MM.1S (cell line): ENCODE measurements at regions not wholly inside any gene's neighbourhood (a gene's known extent, or its start where the extent isn't known, plus 50 kb on each side); places are given as distances from the start of the nearest gene placed in this dataset.

Experiments used
- DNase-seq: peaks from one replicate; pipeline ENCODE4 v3.0.0-alpha.2; 2015
- H2AFZ ChIP-seq: fragments of 300-600 bp; sonication (generic); 2 replicates; pipeline ENCODE4 v1.6.0; 2016; ENCODE audit warnings: antibody characterized with exemption, low read length
- H3F3A ChIP-seq: fragments of 300-600 bp; sonication (generic); 2 replicates; pipeline ENCODE4 v1.6.1; 2016; ENCODE audit warnings: mild to moderate bottlenecking, antibody characterized with exemption, low read length, moderate library complexity, mixed read lengths; ENCODE audit not compliant: insufficient read depth
- H3K27ac ChIP-seq: fragments of 300-600 bp; sonication (generic); 2 replicates; pipeline ENCODE4 v1.5.1; 2016; ENCODE audit warnings: mild to moderate bottlenecking, low read length
- H3K27me3 ChIP-seq: fragments of 300-600 bp; sonication (generic); replicated peaks from 2 replicates; pipeline ENCODE4 v1.6.0; 2016; ENCODE audit warnings: low read length; ENCODE audit not compliant: insufficient read depth
- H3K36me3 ChIP-seq: fragments of 300-600 bp; sonication (generic); replicated peaks from 2 replicates; pipeline ENCODE4 v1.6.1; 2016; ENCODE audit warnings: mild to moderate bottlenecking, low read length, mixed read lengths; ENCODE audit not compliant: insufficient read depth
- H3K4me1 ChIP-seq: fragments of 300-600 bp; sonication (generic); 2 replicates; pipeline ENCODE4 v1.6.1; 2016; ENCODE audit warnings: low read length, mixed read lengths
- H3K4me2 ChIP-seq: fragments of 300-600 bp; sonication (generic); 2 replicates; pipeline ENCODE4 v1.6.0; 2016; ENCODE audit warnings: low read depth, low read length
- H3K4me3 ChIP-seq: fragments of 300-600 bp; sonication (generic); 2 replicates; pipeline ENCODE4 v1.5.1; 2016; ENCODE audit warnings: low read length, mixed read lengths
- H3K79me2 ChIP-seq: fragments of 300-600 bp; sonication (generic); 2 replicates; pipeline ENCODE4 v1.6.1; 2016; ENCODE audit warnings: mixed run types, low read length, mixed read lengths
- H3K9ac ChIP-seq: fragments of 300-600 bp; sonication (generic); 2 replicates; pipeline ENCODE4 v1.6.1; 2016; ENCODE audit warnings: low read length, mixed read lengths
- H3K9me2 ChIP-seq: fragments of 300-600 bp; sonication (generic); replicated peaks from 2 replicates; pipeline ENCODE4 v1.6.1; 2016; ENCODE audit warnings: mild to moderate bottlenecking, low read length, mixed read lengths; ENCODE audit not compliant: insufficient read depth
- H3K9me3 ChIP-seq: fragments of 300-600 bp; sonication (generic); replicated peaks from 2 replicates; pipeline ENCODE4 v1.6.1; 2016; ENCODE audit warnings: mild to moderate bottlenecking, low read length, mixed read lengths; ENCODE audit not compliant: insufficient read depth
- H4K20me1 ChIP-seq: fragments of 300-600 bp; sonication (generic); 2 replicates; pipeline ENCODE4 v1.6.1; 2016; ENCODE audit warnings: mild to moderate bottlenecking, low read length, moderate library complexity, mixed read lengths; ENCODE audit not compliant: insufficient read depth
- EZH2 ChIP-seq: fragments of 300-600 bp; sonication (generic); optimal IDR thresholded peaks from 2 replicates; pipeline ENCODE3; 2017; ENCODE audit warnings: low read depth, mild to moderate bottlenecking, antibody characterized with exemption, low read length, mixed read lengths
- EZH2phosphoT487 ChIP-seq: fragments of 300-600 bp; sonication (generic); IDR thresholded peaks from 2 replicates; pipeline ENCODE4 v1.6.1; 2018; ENCODE audit warnings: antibody characterized with exemption, low read length
- TF ChIP-seq, protein P1 (sequence below): fragments of 300-600 bp; sonication (generic); IDR thresholded peaks from 2 replicates; pipeline ENCODE4 v1.5.1; 2016; ENCODE audit warnings: antibody characterized with exemption, low read length, mixed read lengths

DNA sequence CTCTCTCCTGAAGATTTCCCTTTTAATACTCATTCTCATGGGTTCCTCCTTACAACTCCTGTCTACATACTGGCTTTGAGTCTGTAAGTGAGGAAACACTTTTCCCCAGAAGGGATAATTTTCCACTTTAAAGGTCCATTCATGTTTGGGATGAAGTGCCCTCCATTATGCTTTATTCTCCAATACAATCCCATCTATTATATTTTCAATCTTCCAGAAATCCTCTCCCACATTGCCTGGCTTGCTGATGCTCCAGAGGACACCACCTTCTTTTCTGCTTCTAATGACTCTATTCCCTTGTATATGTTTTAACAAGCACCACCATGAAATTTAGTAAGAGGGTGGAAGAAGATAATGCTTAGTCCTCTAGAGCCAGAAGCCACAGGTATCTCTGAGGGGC lies 92.7 kb upstream of the NBEA start:
- Histone ChIP-seq H3K79me2 (no peaks in the 10 kb centered on the region), H3K36me3 (no peaks in the 10 kb centered on the region), H3K4me3 (no peak overlapping the region), H4K20me1 (no peaks in the 10 kb centered on the region), H3K4me1 (no peaks in the 10 kb centered on the region), H3K9me2 (no peaks in the 10 kb centered on the region), H3F3A (no peaks in the 10 kb centered on the region), H3K9me3 (no peaks in the 10 kb centered on the region), H3K9ac (no peak overlapping the region), H3K27ac (no peak overlapping the region), H3K27me3 (no peaks in the 10 kb centered on the region), H2AFZ (no peak overlapping the region), H3K4me2 (no peak overlapping the region)
- TF ChIP-seq, protein P1, sequence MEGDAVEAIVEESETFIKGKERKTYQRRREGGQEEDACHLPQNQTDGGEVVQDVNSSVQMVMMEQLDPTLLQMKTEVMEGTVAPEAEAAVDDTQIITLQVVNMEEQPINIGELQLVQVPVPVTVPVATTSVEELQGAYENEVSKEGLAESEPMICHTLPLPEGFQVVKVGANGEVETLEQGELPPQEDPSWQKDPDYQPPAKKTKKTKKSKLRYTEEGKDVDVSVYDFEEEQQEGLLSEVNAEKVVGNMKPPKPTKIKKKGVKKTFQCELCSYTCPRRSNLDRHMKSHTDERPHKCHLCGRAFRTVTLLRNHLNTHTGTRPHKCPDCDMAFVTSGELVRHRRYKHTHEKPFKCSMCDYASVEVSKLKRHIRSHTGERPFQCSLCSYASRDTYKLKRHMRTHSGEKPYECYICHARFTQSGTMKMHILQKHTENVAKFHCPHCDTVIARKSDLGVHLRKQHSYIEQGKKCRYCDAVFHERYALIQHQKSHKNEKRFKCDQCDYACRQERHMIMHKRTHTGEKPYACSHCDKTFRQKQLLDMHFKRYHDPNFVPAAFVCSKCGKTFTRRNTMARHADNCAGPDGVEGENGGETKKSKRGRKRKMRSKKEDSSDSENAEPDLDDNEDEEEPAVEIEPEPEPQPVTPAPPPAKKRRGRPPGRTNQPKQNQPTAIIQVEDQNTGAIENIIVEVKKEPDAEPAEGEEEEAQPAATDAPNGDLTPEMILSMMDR: no peak
- TF ChIP-seq EZH2phosphoT487 (no peak), EZH2 (no peak)
- DNase-seq: no peak

DNA sequence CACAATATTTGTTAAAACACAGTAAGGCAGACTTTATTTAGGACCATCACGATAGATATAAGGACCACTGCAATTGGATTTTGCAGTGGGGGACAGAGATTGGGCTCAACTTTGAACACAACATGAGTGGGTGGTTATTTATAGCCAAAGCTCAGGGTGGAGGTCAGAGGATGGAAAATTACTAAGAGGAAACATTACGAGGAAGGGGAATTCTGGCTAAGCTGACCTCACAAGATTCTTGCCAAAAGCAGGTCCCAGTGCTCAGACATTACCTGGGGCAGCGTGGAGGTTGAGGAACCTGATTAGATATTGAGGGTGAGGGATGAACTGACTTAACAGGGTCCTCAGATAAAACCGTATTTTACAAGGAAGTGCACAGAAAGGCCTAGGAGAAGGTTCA lies 88.9 kb upstream of the NBEA start:
- Histone ChIP-seq H4K20me1 (no peaks in the 10 kb centered on the region), H3K36me3 (no peaks in the 10 kb centered on the region), H3K4me2 (no peak overlapping the region), H3K4me1 (no peaks in the 10 kb centered on the region), H3K9me3 (no peaks in the 10 kb centered on the region), H3K9me2 (no peaks in the 10 kb centered on the region), H3K4me3 (no peak overlapping the region), H2AFZ (no peak overlapping the region), H3K79me2 (no peaks in the 10 kb centered on the region), H3K27ac (no peak overlapping the region), H3K9ac (no peak overlapping the region), H3F3A (no peaks in the 10 kb centered on the region), H3K27me3 (no peaks in the 10 kb centered on the region)
- no peak for TF ChIP-seq EZH2phosphoT487
- TF ChIP-seq EZH2: no peak
- TF ChIP-seq, protein P1: no peak
- no peak for DNase-seq

DNA sequence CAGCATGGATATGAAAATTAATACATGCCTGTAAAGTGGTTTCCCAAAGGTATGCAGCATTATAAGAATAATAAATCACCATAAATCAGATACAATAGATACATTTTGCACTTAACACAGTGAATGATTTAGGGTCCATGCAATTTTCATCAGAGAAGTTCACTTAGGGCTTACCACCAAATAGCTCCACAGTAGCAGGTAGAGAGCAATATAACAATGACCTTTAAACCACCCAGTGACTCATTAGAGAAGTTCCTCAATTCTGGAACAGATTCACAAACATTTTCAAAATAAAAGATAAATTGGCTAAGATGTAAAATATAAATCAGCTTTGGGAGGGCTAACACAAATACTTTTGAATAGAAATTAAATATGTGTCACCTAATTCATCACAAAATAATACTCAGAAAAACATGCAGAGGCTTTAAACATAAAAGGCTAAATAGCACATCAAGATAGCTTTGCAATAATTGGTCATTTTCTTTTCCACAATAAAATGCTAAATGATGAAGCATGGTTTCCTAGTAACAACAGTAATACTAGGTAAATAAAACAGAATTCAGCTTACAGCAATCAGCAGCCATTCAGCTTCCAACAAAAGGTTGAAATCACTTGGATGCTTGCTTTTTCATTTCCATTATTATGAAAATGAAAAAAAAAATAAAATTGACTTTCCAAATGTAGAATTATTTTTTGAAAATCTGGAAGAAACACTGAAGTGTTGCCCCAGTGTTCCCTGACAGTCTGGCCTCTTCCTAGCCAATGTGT lies 84.3 kb upstream of the NBEA start:
- H3K27ac ChIP-seq: no peak overlapping the region
- no peaks in the 10 kb centered on the region for H3K79me2 ChIP-seq
- no peaks in the 10 kb centered on the region for H3F3A ChIP-seq
- H3K4me1 ChIP-seq: no peaks in the 10 kb centered on the region
- TF ChIP-seq, protein P1: no peak
- no peak for TF ChIP-seq EZH2phosphoT487
- no peak for TF ChIP-seq EZH2
- H3K36me3 ChIP-seq: no peaks in the 10 kb centered on the region
- no peaks in the 10 kb centered on the region for H3K9me2 ChIP-seq
- no peak overlapping the region for H3K4me3 ChIP-seq
- no peaks in the 10 kb centered on the region for H4K20me1 ChIP-seq
- no peak overlapping the region for H3K4me2 ChIP-seq
- no peaks in the 10 kb centered on the region for H3K27me3 ChIP-seq
- no peaks in the 10 kb centered on the region for H3K9me3 ChIP-seq
- no peak overlapping the region for H2AFZ ChIP-seq
- H3K9ac ChIP-seq: no peak overlapping the region
- no peak for DNase-seq
